SU-DHL-6 (cell line): ENCODE measurements at regions not wholly inside any gene's neighbourhood (a gene's known extent, or its start where the extent isn't known, plus 50 kb on each side); places are given as distances from the start of the nearest gene placed in this dataset.

Source experiments
- CTCF ChIP-seq: fragments of 200-600 bp; sonication (generic); IDR thresholded peaks from one replicate; pipeline ENCODE4 v1.5.1; 2017; ENCODE audit warnings: antibody characterized with exemption, mild to moderate bottlenecking, low read length, moderate library complexity; ENCODE audit not compliant: insufficient read depth, poor library complexity, severe bottlenecking
- EZH2phosphoT487 ChIP-seq: fragments of 200-600 bp; sonication (generic), shearing (Covaris generic); conservative IDR thresholded peaks from 2 replicates; pipeline ENCODE4 v1.6.1; 2018; ENCODE audit warnings: mild to moderate bottlenecking, antibody characterized with exemption, low read length, moderate library complexity, mixed read lengths

- TF ChIP-seq CTCF (no peak), EZH2phosphoT487 (no peak)
Observed at GRCh38 chr4:189305500-189305899, 635.2 kb upstream of the FRG1 start.
